ENCODE measurements at regions not wholly inside any gene's neighbourhood (a gene's known extent, or its start where the extent isn't known, plus 50 kb on each side); places are given as distances from the start of the nearest gene placed in this dataset.

GRCh38 chr2:56898986-56899385 is 715.2 kb downstream of the CCDC85A start:
- Histone ChIP-seq H3K9me3 (ENCODE audit: insufficient read depth, low read length) (no peaks in the 10 kb centered on the region), H3K36me3 (ENCODE audit: low read length) (no peaks in the 10 kb centered on the region), H3K4me3 (ENCODE audit: insufficient read depth, low read length, poor library complexity, severe bottlenecking) (no peak overlapping the region), H2AFZ (ENCODE audit: low read depth, low read length, severe bottlenecking) (no peak overlapping the region), H4K20me1 (ENCODE audit: low read depth, low read length) (no peaks in the 10 kb centered on the region), H3F3A (ENCODE audit: insufficient read depth) (no peaks in the 10 kb centered on the region), H3K4me2 (ENCODE audit: low read depth, low read length, poor library complexity, severe bottlenecking) (no peak overlapping the region), H3K9ac (ENCODE audit: low read length) (no peak overlapping the region), H3K27ac (ENCODE audit: low read depth, low read length) (no peak overlapping the region), H3K27me3 (ENCODE audit: low read length) (no peaks in the 10 kb centered on the region), H3K9me2 (replicated peaks; ENCODE audit: insufficient read depth, low read length) (no peaks in the 10 kb centered on the region), H3K79me2 (ENCODE audit: insufficient read depth, low read length) (no peaks in the 10 kb centered on the region)
- no peak for TF ChIP-seq CTCF (IDR thresholded peaks at IDR 0.05; ENCODE audit: insufficient read depth, low read length, poor library complexity, severe bottlenecking)
- TF ChIP-seq EZH2phosphoT487 (conservative IDR thresholded peaks at IDR 0.05; ENCODE audit: low read length): no peak

- no peaks in the 10 kb centered on the region for H3K9me3 ChIP-seq (ENCODE audit: insufficient read depth, low read length)
- no peaks in the 10 kb centered on the region for H3F3A ChIP-seq (ENCODE audit: insufficient read depth)
- no peak overlapping the region for H3K9ac ChIP-seq (ENCODE audit: low read length)
- no peak overlapping the region for H3K4me2 ChIP-seq (ENCODE audit: low read depth, low read length, poor library complexity, severe bottlenecking)
- H3K4me3 ChIP-seq (ENCODE audit: insufficient read depth, low read length, poor library complexity, severe bottlenecking): no peak overlapping the region
- H2AFZ ChIP-seq (ENCODE audit: low read depth, low read length, severe bottlenecking): no peak overlapping the region
- no peaks in the 10 kb centered on the region for H3K27me3 ChIP-seq (ENCODE audit: low read length)
- H3K9me2 ChIP-seq (replicated peaks; ENCODE audit: insufficient read depth, low read length): 0 out of 2 replicates have a peak, but pooled peaks cover 3% of the 10 kb centered on the region
- no peak for TF ChIP-seq CTCF (IDR thresholded peaks at IDR 0.05; ENCODE audit: insufficient read depth, low read length, poor library complexity, severe bottlenecking)
- TF ChIP-seq EZH2phosphoT487 (conservative IDR thresholded peaks at IDR 0.05; ENCODE audit: low read length): no peak
- H4K20me1 ChIP-seq (ENCODE audit: low read depth, low read length): no peaks in the 10 kb centered on the region
- H3K27ac ChIP-seq (ENCODE audit: low read depth, low read length): no peak overlapping the region
- no peaks in the 10 kb centered on the region for H3K36me3 ChIP-seq (ENCODE audit: low read length)
- H3K79me2 ChIP-seq (ENCODE audit: insufficient read depth, low read length): no peaks in the 10 kb centered on the region
Observed at GRCh38 chr2:56912490-56912889, 728.7 kb downstream of the CCDC85A start.

GRCh38 chr2:56918790-56919189 is 735.0 kb downstream of the CCDC85A start:
- Histone ChIP-seq H3K9me3 (ENCODE audit: insufficient read depth, low read length) (no peaks in the 10 kb centered on the region), H3K27me3 (ENCODE audit: low read length) (no peaks in the 10 kb centered on the region), H3K4me2 (ENCODE audit: low read depth, low read length, poor library complexity, severe bottlenecking) (no peak overlapping the region), H3K79me2 (ENCODE audit: insufficient read depth, low read length) (no peaks in the 10 kb centered on the region), H3K9ac (ENCODE audit: low read length) (no peak overlapping the region), H4K20me1 (ENCODE audit: low read depth, low read length) (no peaks in the 10 kb centered on the region), H3F3A (ENCODE audit: insufficient read depth) (no peaks in the 10 kb centered on the region), H3K36me3 (ENCODE audit: low read length) (no peaks in the 10 kb centered on the region), H2AFZ (ENCODE audit: low read depth, low read length, severe bottlenecking) (no peak overlapping the region), H3K4me3 (ENCODE audit: insufficient read depth, low read length, poor library complexity, severe bottlenecking) (no peak overlapping the region), H3K9me2 (replicated peaks; ENCODE audit: insufficient read depth, low read length) (no peaks in the 10 kb centered on the region), H3K27ac (ENCODE audit: low read depth, low read length) (no peak overlapping the region)
- TF ChIP-seq CTCF (IDR thresholded peaks at IDR 0.05; ENCODE audit: insufficient read depth, low read length, poor library complexity, severe bottlenecking) (no peak), EZH2phosphoT487 (conservative IDR thresholded peaks at IDR 0.05; ENCODE audit: low read length) (no peak)

Measured in SU-DHL-6 (cell line).